Glutamatergic neuron (in vitro differentiated cells): ENCODE measurements at regions not wholly inside any gene's neighbourhood (a gene's known extent, or its start where the extent isn't known, plus 50 kb on each side); places are given as distances from the start of the nearest gene placed in this dataset.

Experiments
- DNase-seq: peaks from one replicate; pipeline ENCODE4 v3.0.0; 2022
- H3K27ac Mint-ChIP-seq: one replicate; pipeline ENCODE4 v1.8.0; 2020; ENCODE audit warnings: mild to moderate bottlenecking, mixed read lengths, inconsistent platforms; ENCODE audit not compliant: unreplicated experiment
- H3K27me3 Mint-ChIP-seq: one replicate; pipeline ENCODE4 v1.8.0; 2020; ENCODE audit warnings: mild to moderate bottlenecking, moderate library complexity, mixed read lengths, inconsistent platforms; ENCODE audit not compliant: unreplicated experiment
- H3K36me3 Mint-ChIP-seq: one replicate; pipeline ENCODE4 v1.8.0; 2020; ENCODE audit warnings: mild to moderate bottlenecking, mixed read lengths, inconsistent platforms; ENCODE audit not compliant: unreplicated experiment
- H3K4me1 Mint-ChIP-seq: one replicate; pipeline ENCODE4 v1.8.0; 2020; ENCODE audit warnings: mild to moderate bottlenecking, low read depth, mixed read lengths, inconsistent platforms; ENCODE audit not compliant: unreplicated experiment
- H3K4me3 Mint-ChIP-seq: one replicate; pipeline ENCODE4 v1.8.0; 2020; ENCODE audit warnings: mild to moderate bottlenecking, mixed read lengths, inconsistent platforms; ENCODE audit not compliant: unreplicated experiment
- H3K9me3 Mint-ChIP-seq: one replicate; pipeline ENCODE4 v1.8.0; 2020; ENCODE audit warnings: mild to moderate bottlenecking, moderate library complexity, mixed read lengths, inconsistent platforms; ENCODE audit not compliant: unreplicated experiment
- CTCF ChIP-seq: fragments of 200-600 bp; sonication (generic); IDR thresholded peaks from one replicate; pipeline ENCODE4 v1.5.0; 2021; ENCODE audit not compliant: partially characterized antibody, unreplicated experiment

DNA sequence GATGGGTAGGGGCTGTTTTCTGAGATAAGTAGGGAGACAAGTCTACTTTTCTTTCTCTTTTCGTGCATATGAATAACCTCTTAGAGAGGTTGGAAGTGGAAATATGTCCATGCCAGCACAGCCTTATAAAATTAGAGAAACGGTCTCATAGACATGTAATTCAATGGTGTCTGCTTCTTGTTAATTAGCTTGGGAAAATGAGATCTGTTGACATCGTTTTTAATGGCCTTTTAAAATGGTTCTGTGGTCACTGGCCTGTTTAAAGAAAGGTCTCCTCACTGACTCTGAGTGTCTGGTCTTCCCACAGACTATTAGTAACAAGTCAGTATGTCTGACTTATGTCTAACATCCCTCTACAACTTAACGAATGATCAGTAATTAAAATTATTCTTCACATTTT, 487.1 kb downstream of the SLITRK6 start:
- Mint-ChIP-seq H3K27ac (no peak overlapping the region), H3K9me3 (no peaks in the 10 kb centered on the region), H3K27me3 (no peaks in the 10 kb centered on the region), H3K36me3 (no peaks in the 10 kb centered on the region), H3K4me1 (peaks cover 8% of the 10 kb centered on the region), H3K4me3 (no peak overlapping the region)
- DNase-seq, result no peak
- no peak for TF ChIP-seq CTCF

GRCh38 chr13:85303630-85304029, 495.6 kb downstream of the SLITRK6 start:
- no peaks in the 10 kb centered on the region for H3K4me1 Mint-ChIP-seq
- no peaks in the 10 kb centered on the region for H3K9me3 Mint-ChIP-seq
- H3K27me3 Mint-ChIP-seq, result no peaks in the 10 kb centered on the region
- no peak for DNase-seq
- TF ChIP-seq CTCF, result no peak
- H3K4me3 Mint-ChIP-seq, result no peak overlapping the region
- H3K27ac Mint-ChIP-seq, result no peak overlapping the region
- no peaks in the 10 kb centered on the region for H3K36me3 Mint-ChIP-seq

DNA sequence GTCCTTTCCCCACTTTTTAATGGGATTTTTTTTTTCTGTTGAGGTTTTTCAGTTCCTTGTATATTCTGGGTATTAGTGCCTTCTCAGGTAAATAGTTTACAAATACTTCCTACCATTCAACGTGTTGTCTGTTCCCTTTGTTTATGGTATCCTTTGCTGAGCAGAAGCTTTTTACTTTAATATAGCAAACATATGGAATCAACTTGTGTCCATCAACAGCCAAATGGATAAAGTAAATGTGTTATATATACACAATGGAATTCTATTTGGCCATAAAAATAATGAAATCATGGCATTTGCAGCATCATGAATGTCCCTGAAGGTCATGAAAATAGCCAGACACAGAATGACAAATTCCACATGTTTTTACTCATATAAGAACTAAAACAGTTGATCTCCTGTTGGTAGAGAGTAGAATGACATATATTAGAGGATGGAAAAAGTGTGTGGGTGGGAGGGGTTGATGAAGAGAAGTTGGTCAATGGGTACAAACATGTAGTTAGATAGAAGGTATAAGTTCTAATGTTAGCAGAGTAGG, 500.8 kb downstream of the SLITRK6 start:
- Mint-ChIP-seq H3K27ac (no peak overlapping the region), H3K4me1 (peaks cover 3% of the 10 kb centered on the region), H3K36me3 (no peaks in the 10 kb centered on the region), H3K9me3 (no peaks in the 10 kb centered on the region), H3K4me3 (no peak overlapping the region), H3K27me3 (no peaks in the 10 kb centered on the region)
- DNase-seq, result no peak
- no peak for TF ChIP-seq CTCF

DNA sequence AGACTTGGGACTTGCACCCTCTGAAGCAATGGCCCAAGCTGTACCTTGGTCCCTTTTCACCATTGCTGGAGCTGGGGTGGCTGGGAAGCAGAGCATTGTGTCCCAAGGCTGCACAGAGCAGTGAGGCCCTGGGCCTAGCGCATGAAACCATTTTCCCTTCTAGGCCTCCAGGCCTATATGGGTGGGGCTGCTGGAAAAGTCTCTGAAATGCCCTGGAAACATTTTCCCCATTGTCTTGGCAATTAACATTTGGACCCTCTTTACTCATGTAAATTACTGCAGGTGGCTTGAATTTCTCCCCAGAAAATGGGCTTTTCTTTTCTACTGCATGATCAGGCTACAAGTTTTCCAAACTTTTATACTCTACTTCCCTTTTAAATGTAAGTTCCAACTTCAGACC, 510.5 kb downstream of the SLITRK6 start:
- no peak for TF ChIP-seq CTCF
- no peaks in the 10 kb centered on the region for H3K27me3 Mint-ChIP-seq
- H3K4me1 Mint-ChIP-seq, result peaks cover 5% of the 10 kb centered on the region
- no peak for DNase-seq
- H3K4me3 Mint-ChIP-seq, result no peak overlapping the region
- no peaks in the 10 kb centered on the region for H3K9me3 Mint-ChIP-seq
- no peak overlapping the region for H3K27ac Mint-ChIP-seq
- no peaks in the 10 kb centered on the region for H3K36me3 Mint-ChIP-seq

- peaks cover 6% of the 10 kb centered on the region for H3K4me1 Mint-ChIP-seq
- DNase-seq, result no peak
- no peaks in the 10 kb centered on the region for H3K36me3 Mint-ChIP-seq
- H3K27me3 Mint-ChIP-seq, result no peaks in the 10 kb centered on the region
- H3K27ac Mint-ChIP-seq, result no peak overlapping the region
- no peak for TF ChIP-seq CTCF
- H3K9me3 Mint-ChIP-seq, result peaks cover 6% of the 10 kb centered on the region
- H3K4me3 Mint-ChIP-seq, result no peak overlapping the region
These were observed 511.7 kb downstream of the SLITRK6 start for GRCh38 chr13:85287528-85287927.
